OCI-LY3 (cell line): ENCODE measurements at regions not wholly inside any gene's neighbourhood (a gene's known extent, or its start where the extent isn't known, plus 50 kb on each side); places are given as distances from the start of the nearest gene placed in this dataset.

Experiments used
- H2AFZ ChIP-seq: fragments of 200-600, 300-600 bp; shearing (Covaris generic); 2 replicates; pipeline ENCODE4 v1.6.0; 2014; ENCODE audit warnings: antibody characterized with exemption, low read depth, low read length
- H3K27ac ChIP-seq: fragments of 200-600, 300-600 bp; sonication (generic); 2 replicates; pipeline ENCODE4 v1.5.1; 2014; ENCODE audit warnings: mild to moderate bottlenecking, low read length, moderate library complexity, mixed read lengths
- H3K27me3 ChIP-seq: fragments of 200-600, 300-600 bp; sonication (generic); 2 replicates; pipeline ENCODE4 v1.6.1; 2014; ENCODE audit warnings: low read depth, low read length, mixed read lengths
- H3K36me3 ChIP-seq: fragments of 200-600, 300-600 bp; sonication (generic); replicated peaks from 2 replicates; pipeline ENCODE3; 2014; ENCODE audit warnings: low read depth, low read length, mixed read lengths
- H3K4me1 ChIP-seq: fragments of 300-600, 200-600 bp; sonication (generic); 2 replicates; pipeline ENCODE4 v1.6.1; 2014; ENCODE audit warnings: low read length, mixed read lengths
- H3K4me2 ChIP-seq: fragments of 200-600, 300-600 bp; sonication (generic); 2 replicates; pipeline ENCODE4 v1.6.1; 2014; ENCODE audit warnings: low read length, mixed read lengths
- H3K4me3 ChIP-seq: fragments of 300-600, 200-600 bp; sonication (generic); 2 replicates; pipeline ENCODE4 v1.5.1; 2014; ENCODE audit warnings: antibody characterized with exemption, mild to moderate bottlenecking, low read length, moderate library complexity
- H3K79me2 ChIP-seq: fragments of 300-600, 200-600 bp; shearing (Covaris generic); 2 replicates; pipeline ENCODE4 v1.6.1; 2014; ENCODE audit warnings: mild to moderate bottlenecking, low read length, mixed read lengths
- H3K9ac ChIP-seq: fragments of 300-600, 200-600 bp; shearing (Covaris generic); 2 replicates; pipeline ENCODE4 v1.6.0; 2014; ENCODE audit warnings: mild to moderate bottlenecking, low read length, moderate library complexity
- H3K9me3 ChIP-seq: fragments of 200-600, 300-600 bp; shearing (Covaris generic); 2 replicates; pipeline ENCODE4 v1.6.1; 2014; ENCODE audit warnings: low read length, mixed read lengths; ENCODE audit not compliant: insufficient read depth
- H4K20me1 ChIP-seq: fragments of 200-600, 300-600 bp; sonication (generic); 2 replicates; pipeline ENCODE4 v1.6.1; 2016; ENCODE audit warnings: low read length, mixed read lengths; ENCODE audit not compliant: insufficient read depth
- EZH2phosphoT487 ChIP-seq: fragments of 200-600 bp; shearing (Covaris generic); IDR thresholded peaks from 2 replicates; pipeline ENCODE4 v1.6.1; 2018; ENCODE audit warnings: antibody characterized with exemption, mixed run types, low read depth
- TF ChIP-seq, protein P1 (sequence below): fragments of 200-600, 300-600 bp; sonication (generic); IDR thresholded peaks from 2 replicates; pipeline ENCODE4 v1.5.1; 2014; ENCODE audit warnings: antibody characterized with exemption, low read length, low read depth

DNA sequence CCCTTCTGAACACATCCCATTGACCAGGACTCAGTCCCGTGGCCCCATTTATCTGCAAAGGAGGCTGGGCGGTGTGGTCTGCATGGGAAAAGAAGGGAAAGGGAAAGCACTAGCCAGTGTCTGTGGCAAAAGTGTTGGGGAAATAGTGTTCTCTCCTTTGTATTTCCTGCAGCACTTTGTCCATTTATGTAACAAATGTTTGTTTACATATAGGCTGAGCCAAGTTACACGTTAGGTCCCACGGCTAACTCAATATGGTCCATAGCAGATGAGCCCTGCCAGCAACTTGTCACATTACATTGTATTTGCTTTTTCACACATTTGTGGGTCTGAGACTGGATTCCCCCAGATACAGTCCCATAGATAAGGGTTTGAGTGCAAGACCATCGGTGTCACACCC lies 260.5 kb downstream of the MSX2 start:
- H3K36me3 ChIP-seq = no peaks in the 10 kb centered on the region
- no peaks in the 10 kb centered on the region for H4K20me1 ChIP-seq
- no peak overlapping the region for H2AFZ ChIP-seq
- H3K4me1 ChIP-seq = no peaks in the 10 kb centered on the region
- no peaks in the 10 kb centered on the region for H3K79me2 ChIP-seq
- TF ChIP-seq, protein P1, sequence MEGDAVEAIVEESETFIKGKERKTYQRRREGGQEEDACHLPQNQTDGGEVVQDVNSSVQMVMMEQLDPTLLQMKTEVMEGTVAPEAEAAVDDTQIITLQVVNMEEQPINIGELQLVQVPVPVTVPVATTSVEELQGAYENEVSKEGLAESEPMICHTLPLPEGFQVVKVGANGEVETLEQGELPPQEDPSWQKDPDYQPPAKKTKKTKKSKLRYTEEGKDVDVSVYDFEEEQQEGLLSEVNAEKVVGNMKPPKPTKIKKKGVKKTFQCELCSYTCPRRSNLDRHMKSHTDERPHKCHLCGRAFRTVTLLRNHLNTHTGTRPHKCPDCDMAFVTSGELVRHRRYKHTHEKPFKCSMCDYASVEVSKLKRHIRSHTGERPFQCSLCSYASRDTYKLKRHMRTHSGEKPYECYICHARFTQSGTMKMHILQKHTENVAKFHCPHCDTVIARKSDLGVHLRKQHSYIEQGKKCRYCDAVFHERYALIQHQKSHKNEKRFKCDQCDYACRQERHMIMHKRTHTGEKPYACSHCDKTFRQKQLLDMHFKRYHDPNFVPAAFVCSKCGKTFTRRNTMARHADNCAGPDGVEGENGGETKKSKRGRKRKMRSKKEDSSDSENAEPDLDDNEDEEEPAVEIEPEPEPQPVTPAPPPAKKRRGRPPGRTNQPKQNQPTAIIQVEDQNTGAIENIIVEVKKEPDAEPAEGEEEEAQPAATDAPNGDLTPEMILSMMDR = no peak
- TF ChIP-seq EZH2phosphoT487 = no peak
- no peak overlapping the region for H3K9ac ChIP-seq
- no peak overlapping the region for H3K4me3 ChIP-seq
- H3K27me3 ChIP-seq = no peaks in the 10 kb centered on the region
- H3K27ac ChIP-seq = no peak overlapping the region
- H3K4me2 ChIP-seq = no peak overlapping the region
- H3K9me3 ChIP-seq = no peaks in the 10 kb centered on the region

DNA sequence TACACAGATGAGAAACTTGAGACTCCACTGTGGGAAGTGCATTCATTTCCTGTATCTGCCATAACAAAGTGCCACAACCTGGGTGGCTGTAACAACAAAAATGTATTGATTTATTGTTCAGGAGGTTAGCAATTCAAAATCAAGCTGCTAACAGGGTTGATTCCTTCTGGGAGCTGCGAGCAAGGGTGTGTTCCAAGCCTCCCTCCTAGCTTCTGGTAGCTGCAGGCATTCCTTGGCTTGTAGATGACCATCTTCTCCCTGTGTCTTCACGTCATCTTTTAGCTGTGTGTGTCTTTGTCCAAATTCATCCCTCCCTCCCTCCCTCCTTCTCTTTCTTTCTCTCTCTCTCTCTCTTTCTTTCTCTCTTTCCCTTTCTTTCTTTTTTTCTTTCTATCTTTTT lies 258.1 kb downstream of the MSX2 start:
- no peak overlapping the region for H3K27ac ChIP-seq

DNA sequence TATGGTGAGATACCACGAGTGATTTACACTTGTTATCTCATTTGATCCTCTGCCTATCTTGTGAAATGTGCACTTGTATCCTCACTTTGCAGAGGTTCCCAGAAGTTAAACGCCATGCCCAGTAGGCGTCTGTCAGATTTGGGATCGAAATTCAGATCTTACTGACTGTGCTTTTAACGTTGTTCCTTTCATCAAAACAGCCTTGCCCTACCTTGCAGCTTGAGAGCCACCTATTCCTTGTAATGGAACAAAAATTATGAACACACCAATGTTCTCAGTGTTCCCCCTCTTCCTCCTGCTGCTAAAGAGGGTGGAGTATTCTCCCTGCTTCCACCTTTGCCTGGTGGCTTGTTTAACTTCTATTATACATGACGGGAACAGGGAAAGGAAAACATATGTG lies 257.0 kb downstream of the MSX2 start:
- Histone ChIP-seq H3K36me3 (no peaks in the 10 kb centered on the region), H3K4me1 (no peaks in the 10 kb centered on the region), H3K9me3 (no peaks in the 10 kb centered on the region), H3K9ac (no peak overlapping the region), H3K27ac (no peak overlapping the region), H3K4me2 (no peak overlapping the region), H3K4me3 (no peak overlapping the region), H3K79me2 (no peaks in the 10 kb centered on the region), H3K27me3 (no peaks in the 10 kb centered on the region), H4K20me1 (no peaks in the 10 kb centered on the region), H2AFZ (no peak overlapping the region)
- TF ChIP-seq, protein P1 = no peak
- no peak for TF ChIP-seq EZH2phosphoT487

More for the DNA sequence above, 258.1 kb downstream of the MSX2 start:
- Histone ChIP-seq H4K20me1 (no peaks in the 10 kb centered on the region), H3K4me1 (no peaks in the 10 kb centered on the region), H2AFZ (no peak overlapping the region), H3K9ac (no peak overlapping the region), H3K79me2 (no peaks in the 10 kb centered on the region), H3K4me3 (no peak overlapping the region), H3K27me3 (no peaks in the 10 kb centered on the region), H3K4me2 (no peak overlapping the region), H3K36me3 (no peaks in the 10 kb centered on the region), H3K9me3 (no peaks in the 10 kb centered on the region)
- TF ChIP-seq EZH2phosphoT487 = no peak
- TF ChIP-seq, protein P1 = no peak

DNA sequence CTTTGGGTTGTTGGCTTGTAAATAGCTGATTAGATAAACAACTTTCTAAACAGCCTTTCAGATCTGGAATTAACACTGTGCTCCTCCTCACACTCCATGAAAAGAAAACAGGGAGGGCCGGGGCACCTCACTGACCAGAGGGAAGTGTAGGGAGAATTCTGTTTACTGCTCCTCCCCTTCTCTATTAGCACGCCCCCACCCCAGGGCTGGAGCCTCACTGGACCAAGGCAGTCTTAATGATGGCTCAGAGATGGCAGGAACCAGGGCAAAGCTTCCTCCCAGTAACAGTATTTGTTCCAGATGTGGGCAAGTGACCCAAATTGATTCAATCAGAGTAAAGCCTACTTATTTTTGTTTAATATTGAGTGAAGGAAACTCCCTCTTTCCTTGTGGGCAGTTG lies 256.6 kb downstream of the MSX2 start:
- Histone ChIP-seq H3K27ac (no peak overlapping the region), H3K4me2 (no peak overlapping the region), H3K79me2 (no peaks in the 10 kb centered on the region), H3K36me3 (no peaks in the 10 kb centered on the region), H3K4me3 (no peak overlapping the region), H2AFZ (no peak overlapping the region), H3K4me1 (no peaks in the 10 kb centered on the region), H4K20me1 (no peaks in the 10 kb centered on the region), H3K9ac (no peak overlapping the region), H3K9me3 (no peaks in the 10 kb centered on the region), H3K27me3 (no peaks in the 10 kb centered on the region)
- TF ChIP-seq, protein P1 = no peak
- TF ChIP-seq EZH2phosphoT487 = no peak
